ENCODE measurements at regions not wholly inside any gene's neighbourhood (a gene's known extent, or its start where the extent isn't known, plus 50 kb on each side); places are given as distances from the start of the nearest gene placed in this dataset.

- H3K27me3 ChIP-seq (ENCODE audit: control insufficient read depth, insufficient read depth, low read length): no peaks in the 10 kb centered on the region
- H3K4me3 ChIP-seq (ENCODE audit: low read depth, low read length): no peak overlapping the region
- DNase-seq: no peak
- Mint-ChIP-seq H3K36me3 (no peaks in the 10 kb centered on the region), H3K9me3 (no peaks in the 10 kb centered on the region), H3K27ac (no peak overlapping the region), H3K27me3 (peaks cover 10% of the 10 kb centered on the region), H3K4me1 (peaks cover 0 to 7% (median under 1%) of the 10 kb centered on the region in 4 donors), H3K4me3 (no peak overlapping the region)
- no peaks in the 10 kb centered on the region for H3K9me3 ChIP-seq (ENCODE audit: control insufficient read depth in 2 of 2, low read length in 2 of 2)
- H3K4me1 ChIP-seq (ENCODE audit: control insufficient read depth, insufficient read depth, low read length, poor library complexity, severe bottlenecking): no peaks in the 10 kb centered on the region
- H3K27ac ChIP-seq (ENCODE audit: insufficient read depth, low read length, poor library complexity, severe bottlenecking): no peak overlapping the region
- ATAC-seq (ENCODE audit: low read depth in 2 of 2): no peak
- no peaks in the 10 kb centered on the region for H3K36me3 ChIP-seq (ENCODE audit: control insufficient read depth, insufficient read depth, low read length)
These were observed 90.1 kb downstream of the ANKRD10 start for GRCh38 chr13:110824702-110825300.

GRCh38 chr13:110825516-110825915 is 89.4 kb downstream of the ANKRD10 start:
- ATAC-seq (ENCODE audit: low read depth in 2 of 2): no peak
- H3K27me3 Mint-ChIP-seq: peaks cover 10% of the 10 kb centered on the region
- H3K9me3 ChIP-seq (ENCODE audit: control insufficient read depth in 2 of 2, low read length in 2 of 2): no peaks in the 10 kb centered on the region
- H3K27ac Mint-ChIP-seq: no peak overlapping the region
- DNase-seq: no peak
- no peaks in the 10 kb centered on the region for H3K9me3 Mint-ChIP-seq
- H3K4me3 Mint-ChIP-seq: no peak overlapping the region
- H3K36me3 Mint-ChIP-seq: no peaks in the 10 kb centered on the region
- H3K4me3 ChIP-seq (ENCODE audit: low read depth, low read length): no peak overlapping the region
- H3K27me3 ChIP-seq (ENCODE audit: control insufficient read depth, insufficient read depth, low read length): no peaks in the 10 kb centered on the region
- no peaks in the 10 kb centered on the region for H3K4me1 ChIP-seq (ENCODE audit: control insufficient read depth, insufficient read depth, low read length, poor library complexity, severe bottlenecking)
- no peak overlapping the region for H3K27ac ChIP-seq (ENCODE audit: insufficient read depth, low read length, poor library complexity, severe bottlenecking)
- H3K4me1 Mint-ChIP-seq: peaks cover 0 to 7% (median under 1%) of the 10 kb centered on the region in 4 donors
- no peaks in the 10 kb centered on the region for H3K36me3 ChIP-seq (ENCODE audit: control insufficient read depth, insufficient read depth, low read length)

GRCh38 chr13:110826101-110826500 is 88.8 kb downstream of the ANKRD10 start:
- DNase-seq (no peak), ATAC-seq (ENCODE audit: low read depth in 2 of 2) (no peak)
- Mint-ChIP-seq H3K36me3 (no peaks in the 10 kb centered on the region), H3K9me3 (no peaks in the 10 kb centered on the region), H3K27ac (no peak overlapping the region), H3K27me3 (peaks cover 12% of the 10 kb centered on the region), H3K4me3 (no peak overlapping the region), H3K4me1 (peaks cover 0 to 7% (median under 1%) of the 10 kb centered on the region in 4 donors)
- H3K9me3 ChIP-seq (ENCODE audit: control insufficient read depth in 2 of 2, low read length in 2 of 2): no peaks in the 10 kb centered on the region
- no peaks in the 10 kb centered on the region for H3K27me3 ChIP-seq (ENCODE audit: control insufficient read depth, insufficient read depth, low read length)
- no peaks in the 10 kb centered on the region for H3K4me1 ChIP-seq (ENCODE audit: control insufficient read depth, insufficient read depth, low read length, poor library complexity, severe bottlenecking)
- H3K4me3 ChIP-seq (ENCODE audit: low read depth, low read length): no peak overlapping the region
- H3K27ac ChIP-seq (ENCODE audit: insufficient read depth, low read length, poor library complexity, severe bottlenecking): no peak overlapping the region
- H3K36me3 ChIP-seq (ENCODE audit: control insufficient read depth, insufficient read depth, low read length): no peaks in the 10 kb centered on the region

GRCh38 chr13:110826861-110827672 is 87.8 kb downstream of the ANKRD10 start:
- H3K36me3 ChIP-seq (ENCODE audit: control insufficient read depth, insufficient read depth, low read length): no peaks in the 10 kb centered on the region
- H3K27ac Mint-ChIP-seq: no peak overlapping the region
- H3K27me3 Mint-ChIP-seq: peaks cover 11% of the 10 kb centered on the region
- no peak overlapping the region for H3K27ac ChIP-seq (ENCODE audit: insufficient read depth, low read length, poor library complexity, severe bottlenecking)
- no peak overlapping the region for H3K4me3 ChIP-seq (ENCODE audit: low read depth, low read length)
- H3K4me3 Mint-ChIP-seq: no peak overlapping the region
- ATAC-seq (ENCODE audit: low read depth in 2 of 2) (no peak), DNase-seq (no peak)
- H3K4me1 ChIP-seq (ENCODE audit: control insufficient read depth, insufficient read depth, low read length, poor library complexity, severe bottlenecking): no peaks in the 10 kb centered on the region
- no peaks in the 10 kb centered on the region for H3K9me3 ChIP-seq (ENCODE audit: control insufficient read depth in 2 of 2, low read length in 2 of 2)
- no peaks in the 10 kb centered on the region for H3K9me3 Mint-ChIP-seq
- no peaks in the 10 kb centered on the region for H3K27me3 ChIP-seq (ENCODE audit: control insufficient read depth, insufficient read depth, low read length)
- H3K4me1 Mint-ChIP-seq: peaks cover 0 to 6% (median under 1%) of the 10 kb centered on the region in 4 donors
- H3K36me3 Mint-ChIP-seq: no peaks in the 10 kb centered on the region
